Left kidney (tissue), 1 donor: ENCODE measurements at regions not wholly inside any gene's neighbourhood (a gene's known extent, or its start where the extent isn't known, plus 50 kb on each side); places are given as distances from the start of the nearest gene placed in this dataset.

Source experiments
- DNase-seq: peaks from one replicate; pipeline ENCODE4 v3.0.0-alpha.2; 2013

DNA sequence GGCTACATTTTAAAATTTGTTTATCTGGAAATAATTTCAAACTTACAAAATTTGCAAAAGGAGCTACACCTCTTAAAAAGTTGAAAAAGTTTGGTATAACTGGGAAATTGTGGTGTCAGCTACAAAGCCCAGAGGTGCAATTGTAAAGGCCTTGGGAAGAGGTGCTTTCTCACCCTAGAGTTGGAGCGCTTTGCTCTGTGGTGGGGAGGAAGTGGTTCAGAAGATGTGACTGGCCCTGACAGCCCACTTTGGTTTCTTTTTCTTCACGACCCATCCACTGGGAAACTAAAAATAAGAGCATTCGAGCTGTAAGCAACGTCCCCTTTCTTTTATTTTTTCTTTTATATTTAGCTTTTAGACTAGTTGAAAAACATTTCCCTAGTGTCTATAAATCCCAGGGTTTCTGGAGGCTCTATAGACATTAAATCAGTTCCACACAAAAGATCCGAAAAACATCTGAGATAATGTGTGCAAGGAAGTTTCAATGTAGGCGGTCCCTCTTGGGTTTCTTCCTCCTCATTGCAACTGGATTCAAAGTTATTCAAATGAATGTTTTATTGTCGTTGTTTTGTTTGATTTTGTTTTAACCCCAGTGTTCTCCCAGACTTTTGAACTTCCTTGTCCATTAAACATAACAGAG lies 397.8 kb downstream of the KIF16B start:
- DNase-seq, result no peak

DNA sequence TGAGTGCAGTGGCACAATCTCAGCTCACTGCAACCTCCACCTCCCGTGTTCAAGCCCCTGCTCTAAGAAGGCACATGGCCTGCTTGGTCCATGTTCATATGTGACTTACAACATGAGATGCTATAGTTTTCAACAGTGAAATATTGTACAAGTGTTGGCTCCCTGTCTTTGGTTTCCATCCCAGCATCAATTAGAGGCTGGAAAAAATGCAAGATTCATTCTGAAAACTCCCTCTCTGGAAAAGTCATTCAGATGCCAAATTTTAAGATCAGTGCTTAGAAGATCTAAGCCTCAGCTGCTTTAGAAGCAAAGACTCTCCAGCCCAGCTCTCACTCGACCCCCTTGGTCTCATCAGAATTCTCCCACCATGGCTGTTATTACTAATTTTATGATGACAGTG lies 398.9 kb downstream of the KIF16B start:
- no peak for DNase-seq

DNA sequence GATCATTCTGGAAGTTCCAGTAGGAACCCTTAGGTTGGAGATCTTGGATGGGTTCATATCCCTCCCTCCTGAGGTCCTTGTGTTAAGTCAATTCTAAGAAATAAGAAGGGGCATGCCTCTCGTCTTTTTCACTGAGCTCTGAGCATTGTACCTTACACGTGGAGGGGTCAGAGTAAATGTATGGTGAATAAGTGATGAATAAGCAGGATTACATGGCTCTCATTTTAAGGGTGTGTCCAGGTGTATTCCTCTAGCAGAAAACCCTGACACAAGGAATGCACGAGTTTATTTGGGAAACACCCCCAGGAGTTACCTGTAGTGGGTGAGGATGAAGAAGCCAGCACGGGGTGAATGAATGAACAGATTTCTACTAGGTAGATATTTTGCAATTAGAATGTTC lies 400.2 kb downstream of the KIF16B start:
- DNase-seq, result no peak

DNA sequence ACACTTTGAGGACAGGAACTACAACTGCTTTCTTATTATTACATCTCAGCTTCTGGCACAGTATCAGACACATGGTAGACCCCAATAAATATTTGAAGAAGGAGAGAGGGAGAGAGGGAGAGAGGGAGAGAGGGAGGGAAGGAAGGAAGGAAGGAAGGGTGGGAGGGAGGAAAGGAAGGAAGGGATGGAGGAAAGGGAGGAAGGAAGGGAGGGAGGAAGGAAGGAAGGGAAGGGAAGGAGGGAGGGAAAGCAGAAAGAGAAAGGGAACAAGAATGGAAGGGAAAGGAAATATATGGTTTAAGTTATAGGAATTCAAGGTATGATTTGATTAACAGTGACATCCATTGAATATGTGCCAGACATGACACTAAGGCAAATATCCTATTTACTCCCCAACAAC lies 402.1 kb downstream of the KIF16B start:
- no peak for DNase-seq

DNA sequence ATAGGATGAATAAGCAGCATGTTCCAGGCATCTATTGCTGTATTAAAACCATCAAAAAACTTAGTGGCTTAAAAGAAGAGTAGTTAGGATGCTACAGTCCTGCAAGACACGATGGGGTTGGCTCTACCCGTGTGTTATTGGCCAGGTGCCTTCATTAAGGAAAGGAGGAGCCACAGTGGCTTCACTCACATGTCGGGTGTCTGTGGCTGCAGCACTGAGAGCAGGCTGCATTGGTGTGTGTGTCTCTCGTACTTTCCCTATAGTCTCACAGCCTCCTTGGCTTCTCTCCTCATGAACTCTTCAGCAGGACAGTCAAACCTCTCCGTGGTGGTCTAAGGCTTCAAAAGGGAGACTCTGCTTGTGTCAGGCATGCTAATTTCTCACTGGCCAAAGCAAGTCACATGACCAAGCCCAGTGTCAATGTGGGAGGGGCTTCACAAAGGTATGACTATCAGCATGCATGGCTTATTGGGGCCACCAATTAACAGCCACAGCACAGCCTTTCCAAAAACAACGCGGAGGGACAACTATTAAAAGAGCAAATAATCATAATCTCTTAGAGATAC lies 402.8 kb downstream of the KIF16B start:
- DNase-seq, result no peak

DNA sequence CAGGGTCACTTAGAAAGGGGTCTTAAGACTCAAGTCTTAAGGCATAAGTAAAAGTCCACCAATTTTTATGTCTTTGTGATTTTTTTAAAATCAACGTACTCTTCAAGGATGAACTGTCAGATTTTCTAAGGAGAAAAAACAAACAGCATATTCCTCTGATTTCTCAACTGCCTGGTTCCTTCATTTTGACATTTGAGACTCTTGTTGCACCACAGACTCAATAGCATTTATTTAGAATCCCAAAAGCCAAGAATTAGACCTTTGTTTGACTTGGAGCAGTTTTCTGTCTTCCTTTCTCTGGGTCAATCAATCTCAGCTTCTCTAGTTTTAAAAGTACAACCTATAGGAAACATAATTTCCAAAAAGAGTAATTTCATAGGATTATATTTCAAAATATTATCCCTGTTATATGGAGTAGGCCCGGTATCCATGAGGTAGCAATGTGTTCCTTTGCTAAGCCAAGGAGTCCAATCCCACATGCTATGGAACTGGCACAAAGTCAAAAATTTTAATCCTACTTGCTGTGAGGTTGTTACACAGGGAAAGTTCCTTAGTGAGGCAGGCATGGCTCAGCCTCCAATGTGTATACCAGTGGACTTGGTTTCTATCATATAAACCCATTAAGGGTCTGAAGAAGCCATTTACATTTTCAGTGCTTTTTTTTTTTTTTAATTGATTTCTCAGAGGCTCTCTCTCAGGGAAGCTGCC lies 405.7 kb downstream of the KIF16B start:
- DNase-seq, result no peak

DNA sequence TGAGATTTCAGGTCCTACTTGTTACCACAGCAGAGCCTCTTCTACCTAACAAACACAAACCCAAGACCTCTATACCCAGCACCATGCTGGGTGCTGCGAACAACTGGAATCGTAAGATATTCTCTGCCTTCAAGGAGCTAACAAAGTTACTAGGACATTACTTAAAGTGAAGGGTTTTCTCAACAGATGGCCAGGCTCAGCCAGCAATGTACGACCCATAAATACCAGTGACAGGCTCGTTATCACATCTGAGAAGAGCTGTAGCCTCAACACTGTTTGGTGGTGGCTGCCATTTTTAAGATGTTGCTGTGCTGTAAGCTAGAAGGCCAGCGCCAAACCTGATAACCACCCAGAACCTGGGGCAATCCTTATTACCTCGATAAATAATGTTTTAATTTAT lies 406.5 kb downstream of the KIF16B start:
- no peak for DNase-seq

DNA sequence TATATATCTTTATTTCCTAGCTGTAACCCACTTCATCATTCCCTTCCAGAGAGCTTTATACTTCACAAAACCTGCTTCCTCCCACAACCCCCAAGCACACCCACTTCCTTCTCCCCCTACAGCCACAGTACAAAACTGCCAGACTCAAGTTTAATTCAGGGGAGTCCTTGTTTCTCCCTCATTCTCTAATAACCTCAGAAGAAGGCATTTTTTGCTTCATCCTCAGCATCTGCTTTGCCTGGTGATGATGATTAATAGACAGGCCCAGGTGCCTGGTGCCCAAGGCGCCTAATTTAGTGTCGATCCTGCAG lies 414.3 kb downstream of the KIF16B start:
- no peak for DNase-seq

DNA sequence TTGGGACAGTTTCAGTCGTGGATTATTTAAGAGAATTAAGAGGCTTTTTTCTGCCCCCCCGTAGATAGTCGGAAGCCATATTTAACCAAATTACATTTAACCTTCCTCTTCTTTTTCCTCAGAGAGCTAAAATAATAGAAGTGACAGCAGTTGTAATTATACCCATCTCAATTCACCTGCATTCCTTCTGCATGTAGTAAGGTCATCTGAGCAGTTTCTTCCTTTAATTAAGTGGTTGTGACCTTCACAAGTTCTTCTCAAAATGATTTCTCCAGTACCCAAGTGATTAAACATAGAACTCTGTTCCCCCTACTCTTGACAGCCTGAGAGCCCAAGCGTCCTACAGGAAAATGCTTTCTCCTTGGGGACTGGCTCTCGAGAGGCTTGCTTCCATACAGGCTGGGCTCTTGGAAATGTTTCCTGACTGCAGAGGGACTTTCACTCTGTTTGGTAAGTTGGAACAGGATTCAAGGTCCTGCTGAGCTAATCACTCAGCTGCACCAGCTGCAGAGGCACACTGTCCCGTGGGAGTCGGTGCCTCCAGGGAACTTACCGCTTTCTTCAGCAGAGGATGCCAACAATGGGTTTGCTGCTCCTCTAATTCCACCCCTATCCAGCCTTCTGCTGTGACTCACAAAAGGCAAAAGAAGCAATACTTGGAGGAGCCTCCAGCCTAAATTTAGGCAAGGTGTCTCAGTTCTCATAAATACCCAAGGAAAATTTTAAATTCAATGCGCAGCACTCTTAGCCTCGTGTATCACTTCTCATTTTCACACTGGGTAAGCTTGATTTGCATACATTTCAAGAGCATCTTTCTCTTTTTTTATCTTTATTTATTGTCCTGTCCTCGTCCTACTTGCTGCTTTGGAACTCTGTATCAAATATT lies 414.9 kb downstream of the KIF16B start:
- no peak for DNase-seq

DNA sequence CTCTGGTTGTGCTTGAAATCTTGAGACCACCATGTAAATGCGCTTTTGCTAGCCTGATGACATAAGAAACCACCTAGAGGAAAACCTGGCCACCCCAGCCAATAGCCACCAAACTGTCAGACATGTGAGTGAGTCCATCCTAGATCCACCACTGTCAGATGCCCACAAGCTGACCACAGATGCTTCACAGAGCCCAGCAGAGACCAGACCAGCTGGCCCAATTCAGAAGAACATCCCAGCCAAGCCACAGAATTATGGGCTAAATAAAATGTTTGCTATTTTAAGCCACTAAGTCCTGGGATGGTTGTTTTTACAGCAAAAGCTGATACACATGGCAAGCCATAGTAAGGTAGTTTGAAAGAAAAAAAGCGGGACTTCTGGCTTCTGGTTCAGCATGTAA lies 425.3 kb downstream of the KIF16B start:
- DNase-seq, result no peak

DNA sequence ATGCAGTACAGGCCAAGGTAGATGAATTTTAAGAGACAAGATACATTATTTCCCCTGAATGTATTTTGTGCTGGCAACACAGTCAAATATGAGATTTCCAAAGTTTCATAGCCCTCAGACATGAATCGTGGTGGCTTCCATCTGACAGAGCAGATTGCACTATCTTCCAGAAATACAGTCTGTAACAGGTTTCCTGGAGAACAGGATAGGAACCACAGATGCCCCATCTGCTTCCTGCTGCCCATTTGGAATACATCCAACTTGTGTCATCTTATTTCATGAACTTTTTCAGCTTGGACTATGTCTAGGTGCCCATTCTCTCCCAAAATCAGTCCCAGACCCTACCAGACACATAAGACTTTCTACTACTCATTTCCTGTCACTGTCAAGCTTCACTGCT lies 426.0 kb downstream of the KIF16B start:
- no peak for DNase-seq

DNA sequence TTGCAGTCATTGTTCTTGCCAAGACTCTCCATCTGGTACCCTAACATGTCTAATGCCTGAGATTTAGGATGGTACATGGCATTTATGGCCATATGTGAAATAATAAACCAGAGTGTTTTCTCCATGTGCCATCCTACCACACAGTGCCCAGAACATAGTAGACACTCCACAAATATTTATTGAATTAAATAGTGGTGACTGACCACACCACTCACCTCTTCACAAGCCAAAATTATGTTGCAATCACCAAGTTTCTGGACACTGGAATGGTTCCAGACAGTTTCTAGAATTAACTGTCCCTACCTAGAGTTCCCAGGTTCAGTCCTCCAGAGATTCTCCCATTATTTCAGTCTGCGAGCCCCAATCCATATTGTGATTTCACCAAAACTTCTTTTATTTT lies 427.3 kb downstream of the KIF16B start:
- DNase-seq, result no peak

DNA sequence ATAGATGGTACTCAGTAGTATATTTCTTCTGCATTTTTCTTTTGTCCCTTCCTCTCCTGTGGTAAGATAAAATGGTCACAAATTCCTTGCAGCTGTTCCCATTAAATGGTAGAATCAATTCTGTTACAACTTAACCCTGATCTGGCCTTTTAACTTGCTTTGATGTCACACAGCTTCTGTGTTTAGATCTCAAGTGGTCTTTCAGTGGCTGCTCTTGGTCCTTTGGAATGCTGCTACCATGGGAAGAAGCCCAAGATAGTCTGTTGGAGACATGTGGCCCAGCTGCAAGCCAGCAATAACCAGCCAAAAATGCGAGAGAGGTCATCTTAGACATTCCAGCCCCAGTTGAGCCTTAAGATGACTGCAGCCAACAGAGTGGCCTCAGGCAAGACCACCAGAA lies 429.7 kb downstream of the KIF16B start:
- DNase-seq, result no peak

DNA sequence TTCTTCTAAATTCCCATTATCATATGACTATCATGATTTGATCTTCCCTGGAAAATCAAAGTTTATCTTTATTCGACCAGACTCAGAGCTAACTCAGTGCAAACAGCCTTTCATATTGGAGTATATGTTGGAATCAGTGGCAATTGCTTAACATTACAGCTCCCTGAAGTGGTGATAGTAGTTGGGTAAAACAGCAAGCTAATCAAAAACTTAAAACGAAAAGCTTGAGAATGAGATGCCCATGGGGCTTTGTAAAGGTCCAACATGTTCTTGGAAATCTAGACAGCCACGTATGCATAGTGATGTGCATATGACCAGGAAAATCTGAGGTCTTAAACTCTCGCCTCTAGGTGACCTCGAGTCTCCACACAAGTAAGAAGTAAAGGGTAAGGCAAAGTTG lies 437.6 kb downstream of the KIF16B start:
- DNase-seq, result no peak

DNA sequence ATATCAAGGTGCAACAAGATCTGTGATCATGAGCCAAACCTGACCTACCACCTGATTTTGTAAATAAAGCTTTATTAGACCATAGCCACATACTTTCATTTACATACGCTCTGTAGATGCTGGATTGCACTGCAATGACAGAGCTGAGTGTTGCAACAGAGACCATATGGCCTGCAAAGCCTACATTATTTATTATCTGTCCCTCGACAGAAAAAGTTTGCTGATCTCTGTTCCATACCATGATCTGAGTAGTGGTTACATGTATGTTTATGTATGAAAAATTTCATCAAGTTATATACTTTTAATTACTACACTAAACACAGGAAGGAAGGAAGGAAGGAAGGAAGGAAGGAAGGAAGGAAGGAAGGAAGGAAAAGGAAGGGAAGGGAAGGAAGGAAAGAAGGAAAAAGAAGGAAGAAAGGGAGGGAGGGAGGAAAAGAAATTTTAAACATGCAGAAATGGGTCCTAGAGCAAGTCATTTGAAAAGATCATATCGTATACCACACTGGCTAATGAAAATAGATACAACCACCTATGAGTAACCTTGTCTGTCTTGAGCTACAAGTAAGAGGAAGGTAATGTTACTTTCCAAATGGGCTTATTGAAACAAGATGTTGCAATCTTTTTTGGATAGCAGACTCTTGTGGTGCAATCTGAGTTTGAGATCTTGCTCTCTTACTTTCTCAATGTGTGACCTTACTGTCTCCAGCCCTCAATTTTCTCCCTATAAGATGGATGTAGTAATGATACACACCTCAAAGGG lies 441.0 kb downstream of the KIF16B start:
- DNase-seq, result no peak

DNA sequence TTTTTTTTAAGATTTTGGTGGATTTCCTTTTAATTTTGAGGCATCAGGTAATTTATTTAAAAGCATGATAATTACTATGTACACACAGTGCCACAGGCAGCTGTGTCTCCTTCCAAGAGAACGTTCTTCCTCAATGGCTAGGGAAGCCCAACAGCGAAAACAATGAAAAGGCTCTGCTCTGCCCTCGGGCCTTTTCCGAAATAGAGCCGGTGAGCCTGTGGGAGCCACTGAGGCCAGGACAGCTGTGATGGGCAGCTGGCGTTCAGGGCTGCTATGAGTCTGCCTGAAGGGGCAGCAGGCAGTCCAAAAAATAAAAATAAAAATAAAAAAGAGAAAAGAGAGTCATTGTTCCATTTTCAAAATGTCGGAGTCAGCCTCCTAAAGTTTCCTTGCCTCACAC lies 443.8 kb downstream of the KIF16B start:
- no peak for DNase-seq

DNA sequence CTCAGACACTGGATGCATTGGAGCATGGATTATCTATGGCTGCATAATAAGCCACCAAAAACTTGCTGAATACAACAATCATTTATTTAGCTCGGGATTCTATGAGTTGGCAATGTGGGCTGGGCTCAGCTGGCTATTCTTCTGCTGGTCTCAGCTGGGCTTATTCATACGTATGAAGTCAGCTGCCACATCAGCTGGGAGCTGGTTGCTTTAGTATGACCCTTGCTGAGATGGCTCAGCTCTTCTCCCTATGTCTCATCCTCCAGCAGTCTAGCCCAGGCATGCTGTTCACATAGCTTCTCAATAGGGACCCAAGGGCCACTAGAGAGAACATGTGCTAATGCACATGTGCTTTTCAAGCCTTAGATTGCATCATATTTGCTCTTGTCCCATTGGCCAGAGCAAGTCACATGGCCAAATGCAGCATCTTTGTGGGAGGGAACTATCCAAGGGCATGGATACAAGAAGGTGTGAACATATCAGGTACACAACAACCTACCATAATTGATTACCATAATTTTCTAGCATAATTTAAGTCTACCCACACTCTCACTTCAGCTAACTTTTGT lies 444.6 kb downstream of the KIF16B start:
- no peak for DNase-seq

DNA sequence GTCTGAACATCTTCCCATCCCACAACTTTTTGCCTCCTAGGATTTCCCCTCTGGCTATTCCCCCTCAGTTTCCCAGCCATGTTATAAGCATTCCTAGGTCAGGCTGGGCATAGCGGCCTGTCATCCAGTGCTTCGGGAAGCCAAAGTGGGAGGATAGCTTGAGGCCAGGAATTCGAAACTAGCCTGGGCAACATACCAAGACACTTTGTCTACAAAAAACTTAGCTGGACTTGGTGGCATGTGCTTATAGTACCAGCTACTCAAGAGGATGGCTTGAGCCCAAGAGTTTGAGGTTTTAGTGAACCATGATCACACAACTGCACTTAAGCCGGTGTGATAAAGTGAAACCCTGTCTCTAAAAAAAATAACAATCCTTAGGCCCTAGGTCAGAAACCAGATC lies 447.4 kb downstream of the KIF16B start:
- no peak for DNase-seq

DNA sequence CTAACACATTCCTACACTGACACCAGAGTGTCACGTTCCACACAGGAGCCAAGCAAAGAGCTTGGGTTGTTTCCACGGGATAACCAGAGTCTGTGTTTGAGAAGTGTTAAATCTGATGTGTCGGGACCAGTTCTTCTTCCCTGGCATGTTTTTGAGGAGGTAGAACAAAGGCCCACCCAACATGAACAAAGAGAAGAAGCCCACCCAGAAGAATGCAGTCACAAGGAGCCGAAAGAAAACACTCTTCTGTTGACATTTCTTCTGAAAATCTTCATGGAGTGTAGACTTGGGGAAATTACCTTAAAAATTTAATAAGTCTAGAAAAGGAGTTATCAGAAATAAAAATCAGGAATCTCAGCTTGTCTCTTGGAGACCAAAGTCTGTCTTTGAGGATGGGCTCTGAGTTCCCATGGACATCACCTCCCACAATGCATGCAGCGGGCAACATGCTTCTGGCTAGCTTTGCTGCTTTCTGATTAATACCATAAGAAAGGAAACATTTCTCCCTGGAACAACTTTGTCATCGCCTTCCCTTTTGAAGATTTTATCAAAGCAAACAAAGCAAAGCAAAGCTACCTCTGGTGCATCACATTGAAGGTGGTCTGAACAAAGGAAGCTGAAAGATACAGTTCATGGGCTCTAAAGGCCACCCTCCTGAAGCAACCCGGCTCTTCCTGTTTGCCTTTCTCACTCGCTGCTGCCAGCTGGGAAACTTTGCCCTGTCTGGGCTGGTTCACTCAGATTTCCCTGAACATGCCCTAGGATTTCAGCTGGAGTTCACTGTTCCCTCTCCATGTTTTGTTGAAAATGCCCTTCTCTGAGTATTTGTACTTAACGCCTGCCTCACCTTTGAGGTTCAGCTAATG lies 448.1 kb downstream of the KIF16B start:
- no peak for DNase-seq

DNA sequence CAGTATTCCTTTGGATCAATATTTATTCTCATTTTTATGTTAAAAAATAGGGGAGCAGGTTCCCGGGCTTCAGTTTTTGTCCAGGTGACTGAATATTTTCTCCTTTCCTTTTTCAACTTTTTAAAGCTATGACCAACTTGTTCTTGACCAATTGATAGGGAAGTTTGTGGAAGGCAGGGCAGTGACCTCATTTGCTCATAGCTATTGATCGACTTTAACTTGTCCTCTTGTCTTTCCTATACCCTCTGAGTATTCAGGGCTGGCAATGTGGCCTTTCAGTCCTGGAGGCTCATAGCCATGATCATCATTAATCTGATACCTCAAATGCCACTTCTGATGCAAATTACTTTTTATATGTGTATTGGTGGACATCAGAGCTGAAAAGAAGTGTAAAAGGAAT lies 448.8 kb downstream of the KIF16B start:
- DNase-seq, result no peak

DNA sequence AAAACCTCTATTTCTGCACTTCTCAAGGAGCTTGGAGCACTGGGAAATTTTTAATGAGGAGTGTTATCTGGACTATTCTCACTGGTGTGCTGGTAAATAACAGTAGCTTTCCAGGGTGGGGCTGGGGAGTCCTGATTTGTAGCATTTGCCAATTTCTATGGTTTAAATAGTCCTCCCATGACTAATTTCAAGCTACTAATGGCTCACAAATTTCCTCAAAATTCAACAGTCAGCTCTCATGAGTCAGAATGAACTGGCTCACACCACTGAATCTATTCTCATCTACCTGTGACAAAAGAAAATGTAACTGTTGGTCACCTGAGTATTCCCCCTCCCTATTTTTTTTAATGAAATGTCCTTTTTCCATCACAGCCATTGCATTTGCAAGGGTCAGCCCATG lies 449.6 kb downstream of the KIF16B start:
- DNase-seq, result no peak
